Fibroblast of skin of left quadriceps (primary cell): ENCODE measurements at regions not wholly inside any gene's neighbourhood (a gene's known extent, or its start where the extent isn't known, plus 50 kb on each side); places are given as distances from the start of the nearest gene placed in this dataset.
"Not testable (repeated sequence)": the region's sequence is repeated elsewhere in the genome, so short reads cannot be mapped to it uniquely, and the experiment has no call there.

ENCODE experiments used
- DNase-seq, 2 experiments: peaks; one replicate each; pipeline ENCODE4 v3.0.0-alpha.2; 2013; ENCODE audit warnings: low read depth in 2 of 2

DNA sequence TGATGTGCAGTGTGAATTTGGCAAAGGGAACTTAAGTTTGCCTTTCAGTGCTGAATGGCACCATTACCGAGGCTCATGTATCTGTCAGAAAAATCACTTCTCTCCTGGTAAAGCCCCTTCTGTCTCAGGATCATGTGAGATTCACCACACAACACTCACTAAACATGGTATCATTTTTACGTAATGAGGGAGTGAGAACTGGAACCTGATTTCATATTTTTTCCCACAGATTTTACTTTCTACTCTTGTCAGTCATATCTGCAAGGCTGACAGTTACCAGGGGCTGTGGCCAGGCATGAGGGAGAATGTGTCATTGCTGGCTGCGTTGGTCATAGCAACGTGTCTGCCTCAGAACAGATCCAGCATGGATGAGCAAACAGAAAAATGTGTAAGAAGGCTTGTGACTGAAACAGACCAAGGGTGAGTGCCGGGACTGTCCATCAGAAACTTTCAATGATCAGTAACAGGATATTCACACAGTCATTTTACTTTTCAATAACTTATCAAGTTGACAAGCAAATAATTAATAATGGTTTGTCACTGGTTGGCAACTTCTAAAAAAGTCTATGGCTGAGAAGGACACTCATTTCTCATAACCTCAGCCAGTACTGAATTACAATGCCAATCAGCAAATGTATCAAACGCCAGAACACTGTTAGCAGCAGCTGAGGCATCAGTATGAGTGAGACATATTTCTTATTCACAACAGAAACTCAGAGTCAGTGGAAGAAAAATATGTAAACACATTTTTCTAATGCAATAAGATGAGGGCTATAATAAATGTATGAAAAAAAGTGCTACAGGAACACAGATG is 100.5 kb downstream of the CDC42EP3 start:
- no peak for DNase-seq

DNA sequence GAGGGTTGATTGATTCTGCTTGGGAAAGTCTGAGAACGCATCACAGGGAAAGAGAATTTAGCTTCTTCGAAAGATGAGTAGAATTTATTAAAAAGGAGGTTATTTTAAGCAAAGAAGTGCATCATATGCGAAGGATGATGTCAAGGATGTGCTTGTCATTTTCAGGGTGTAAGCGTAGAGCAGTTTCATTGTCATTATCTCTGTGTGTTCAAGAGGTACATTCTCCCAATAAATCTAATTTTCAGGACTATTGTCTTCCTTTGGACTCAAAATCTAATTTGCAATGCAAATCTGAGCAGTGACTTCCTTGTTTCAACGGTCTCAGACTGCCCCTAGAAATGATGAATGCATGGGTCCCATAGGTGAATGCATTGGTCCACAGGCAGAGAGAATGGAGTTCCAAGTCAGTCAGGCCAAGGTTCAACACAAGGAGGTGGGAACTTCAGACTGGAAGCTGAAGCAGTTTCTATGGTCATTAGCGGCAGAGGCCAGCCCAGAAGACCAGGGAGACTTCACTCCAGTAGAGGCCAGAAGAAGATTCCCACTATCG is 99.8 kb downstream of the CDC42EP3 start:
- no peak for DNase-seq

DNA sequence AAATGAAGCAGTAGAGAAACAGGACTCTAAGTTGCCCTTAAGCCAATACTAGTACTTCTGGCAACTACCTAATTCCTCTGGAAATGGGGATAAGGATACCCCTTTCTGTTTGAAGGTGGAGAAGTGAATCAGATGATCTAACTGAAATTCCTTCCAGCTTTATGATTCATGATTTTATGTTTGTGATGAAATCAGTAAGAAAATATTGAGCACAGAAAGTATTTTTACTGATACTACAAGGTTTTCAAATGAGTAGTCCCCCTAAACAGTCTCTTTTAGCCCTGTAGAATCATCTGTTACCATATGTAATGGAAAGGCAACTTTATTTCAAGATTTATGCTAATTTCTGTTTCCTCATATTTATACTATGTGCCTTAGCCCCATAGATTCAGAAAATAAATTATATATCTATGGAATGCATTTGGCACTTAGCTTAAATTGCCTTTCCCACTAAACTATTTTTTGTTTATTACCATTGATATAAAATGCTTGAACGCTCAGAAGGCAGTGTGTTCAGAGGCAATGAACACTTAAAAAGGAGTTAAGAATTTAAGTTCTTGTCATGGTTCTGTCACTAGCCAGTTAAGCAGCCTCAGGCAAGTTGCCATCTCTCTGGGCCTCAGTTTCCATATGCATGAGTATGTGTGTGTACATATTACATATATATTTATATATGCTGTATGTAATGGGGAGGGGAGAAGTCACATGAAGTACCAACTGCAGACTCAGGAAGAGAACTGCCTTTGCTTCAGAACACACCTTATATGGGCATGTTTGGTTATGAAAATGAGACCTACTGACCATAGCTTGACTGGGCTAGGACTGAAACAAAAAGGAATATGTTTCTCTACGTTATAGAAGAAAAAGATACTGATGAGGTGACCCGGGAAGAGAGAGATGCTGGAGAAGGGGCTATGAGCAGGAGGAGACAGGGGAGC is 97.7 kb downstream of the CDC42EP3 start:
- DNase-seq: peak; percentile 59 to 68

DNA sequence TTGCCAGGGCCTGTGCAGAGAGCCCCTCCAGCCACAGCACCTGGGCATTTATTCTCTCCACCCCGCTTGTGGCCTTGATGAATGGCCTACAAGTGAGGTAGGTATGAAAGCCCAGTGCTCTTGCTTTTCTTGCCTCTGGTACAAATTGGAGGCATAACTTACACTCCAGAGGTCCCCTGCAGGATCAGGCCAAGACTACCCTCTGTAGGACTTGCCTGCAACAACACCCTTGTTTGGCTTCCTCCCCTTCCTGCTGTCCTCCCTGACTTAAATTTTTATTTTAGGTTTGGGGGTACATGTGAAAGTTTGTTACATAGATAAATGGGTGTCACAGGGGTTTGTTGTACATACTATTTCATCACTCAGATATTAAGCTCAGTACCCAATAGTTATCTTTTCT is 95.7 kb downstream of the CDC42EP3 start:
- DNase-seq: no peak

DNA sequence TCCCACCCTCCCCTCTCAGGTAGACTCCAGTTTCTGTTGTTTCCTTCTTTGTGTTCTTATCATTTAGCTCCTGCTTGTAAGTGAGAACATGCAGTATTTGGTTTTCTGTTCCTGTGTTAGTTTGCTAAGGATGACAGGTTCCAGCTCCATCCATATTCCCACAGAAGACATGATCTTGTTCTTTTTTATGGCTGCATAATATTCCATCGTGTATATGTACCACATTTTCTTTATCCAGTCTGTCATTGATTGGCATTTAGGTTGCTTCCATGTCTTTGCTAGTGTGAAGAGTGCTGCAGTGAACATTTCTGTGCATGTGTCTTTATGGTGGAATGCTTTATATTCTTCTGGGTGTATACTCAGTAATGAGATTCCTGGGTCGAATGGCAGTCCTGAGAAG is 95.2 kb downstream of the CDC42EP3 start:
- DNase-seq: not testable (repeated sequence)

DNA sequence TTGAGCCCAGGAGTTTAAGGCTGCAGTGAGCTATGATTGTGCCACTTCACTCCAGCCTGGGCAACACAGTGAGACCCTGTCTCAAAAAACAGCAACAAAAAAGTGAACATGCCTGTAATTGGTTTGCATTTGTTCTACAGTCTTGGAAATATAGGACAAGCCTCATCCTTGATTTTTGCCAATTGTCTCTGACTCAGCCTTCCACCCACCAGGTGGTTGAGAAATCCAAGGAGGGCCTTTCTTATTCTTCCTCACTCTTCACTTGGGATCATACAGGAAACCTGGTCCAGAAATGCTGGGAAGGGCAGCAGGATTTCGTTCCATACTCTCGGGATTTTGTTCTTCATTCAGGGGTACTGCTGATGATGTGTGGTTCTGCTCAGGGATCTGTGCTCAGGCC is 94.6 kb downstream of the CDC42EP3 start:
- DNase-seq: no peak

DNA sequence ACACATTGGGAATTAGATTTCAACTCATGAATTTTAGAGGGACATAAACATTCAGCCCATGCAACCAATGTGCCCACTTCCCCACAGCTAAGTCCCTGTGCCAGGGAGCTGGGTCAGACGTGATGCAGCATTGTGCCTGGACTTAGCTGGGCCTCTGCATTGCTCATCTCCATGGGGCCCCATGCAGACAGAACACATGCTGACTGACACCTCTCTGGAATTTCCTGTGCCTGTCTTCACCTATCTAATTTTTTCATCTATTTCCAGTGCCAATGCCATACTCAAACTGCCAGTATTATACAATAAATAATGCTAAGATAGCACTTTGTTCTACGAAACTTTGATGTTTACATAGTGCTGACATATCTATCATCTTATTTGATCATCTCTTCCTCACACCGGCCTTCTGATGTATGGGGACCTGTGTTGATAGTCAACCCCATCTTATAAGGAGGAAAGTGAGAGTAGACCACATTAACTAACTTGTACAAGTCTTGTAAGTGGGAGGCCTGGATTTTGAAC is 92.2 kb downstream of the CDC42EP3 start:
- DNase-seq: no peak

DNA sequence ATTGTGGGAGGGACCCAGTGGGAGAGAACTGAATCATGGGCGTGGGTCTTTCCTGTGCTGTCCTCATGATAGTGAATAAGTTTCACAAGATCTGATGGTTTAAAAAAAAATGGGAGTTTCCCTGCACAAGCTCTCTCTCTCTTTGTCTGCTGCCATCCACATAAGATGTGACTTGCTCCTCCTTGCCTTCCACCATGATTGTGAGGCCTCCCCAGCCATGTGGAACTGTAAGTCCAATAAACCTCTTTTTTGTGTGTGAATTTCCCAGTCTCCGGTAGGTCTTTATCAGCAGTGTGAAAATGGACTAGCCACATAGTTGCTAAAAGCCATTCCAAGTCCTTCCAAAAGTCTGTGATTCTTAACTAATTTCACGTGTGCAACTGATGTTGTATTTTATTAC is 91.5 kb downstream of the CDC42EP3 start:
- not testable (repeated sequence) for DNase-seq

DNA sequence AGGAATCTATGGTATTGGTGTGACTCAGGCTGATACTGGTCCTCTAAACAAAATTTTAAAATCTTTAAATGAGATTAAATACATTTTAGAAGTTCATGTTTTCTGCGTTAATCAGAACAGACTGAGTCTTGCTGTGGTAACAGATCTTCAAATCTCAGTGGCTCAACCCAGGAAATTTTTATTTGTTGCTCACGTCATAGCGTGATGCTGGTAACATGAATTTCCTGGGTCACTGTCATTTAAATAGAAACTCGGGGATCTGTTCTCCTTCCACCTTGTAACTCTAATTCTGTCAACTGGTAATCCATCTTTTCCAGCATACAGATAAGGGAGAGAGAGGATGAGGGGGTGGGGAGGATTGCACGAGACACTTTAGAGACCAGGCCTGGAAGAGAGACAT is 90.0 kb downstream of the CDC42EP3 start:
- DNase-seq: no peak

DNA sequence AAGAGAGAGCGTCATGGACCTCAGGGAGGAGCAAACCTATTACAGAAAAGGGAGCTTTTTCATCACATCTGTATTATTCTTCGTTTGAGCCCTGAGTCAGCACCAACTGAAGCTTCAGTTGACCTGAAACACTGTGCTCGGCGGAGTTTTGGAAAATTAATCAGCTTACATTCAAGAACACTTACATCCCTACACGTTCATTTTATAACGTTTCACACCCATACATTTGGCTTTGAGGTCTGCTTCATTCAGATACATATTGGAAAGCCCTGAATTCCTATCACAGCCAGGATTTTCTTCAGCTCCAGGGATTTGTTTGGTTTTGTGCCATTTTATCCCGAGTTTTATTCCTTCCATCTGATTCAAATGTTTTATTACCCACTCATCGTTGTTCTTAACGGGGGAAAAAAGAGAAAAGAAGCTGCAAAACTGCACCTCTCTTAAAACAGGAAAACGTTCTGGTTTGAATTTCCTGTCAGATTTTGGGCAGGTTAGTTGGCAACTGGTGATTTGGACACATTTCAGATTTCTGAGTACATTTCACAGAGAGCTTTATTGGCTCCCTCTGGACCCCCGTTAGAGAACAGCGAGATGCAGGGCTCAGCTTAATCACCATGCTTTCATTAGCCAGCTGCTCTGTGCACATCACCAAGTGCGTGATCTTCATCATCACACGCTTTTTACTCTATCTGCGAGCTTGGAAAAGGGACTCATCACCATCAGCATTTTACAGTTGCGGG is 88.8 kb downstream of the CDC42EP3 start:
- DNase-seq: no peak

DNA sequence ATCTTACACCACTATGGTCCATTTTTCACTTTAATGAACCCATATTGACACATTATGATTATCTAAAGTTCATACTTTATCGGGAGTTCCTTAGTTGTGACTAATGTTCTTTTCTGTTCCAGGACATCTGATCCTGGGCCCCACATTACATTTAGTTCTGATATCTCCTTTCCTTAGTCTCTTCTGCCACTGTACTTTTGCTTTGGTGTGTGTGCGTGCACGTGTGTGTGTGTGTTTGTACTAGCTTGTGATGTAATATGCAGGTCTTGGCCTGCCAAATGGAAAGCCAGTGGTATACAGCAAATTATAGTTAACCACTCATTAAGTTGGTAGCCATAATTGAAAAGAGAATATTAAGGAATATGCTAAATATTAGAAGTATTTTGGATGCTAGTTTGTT is 88.0 kb downstream of the CDC42EP3 start:
- no peak for DNase-seq

DNA sequence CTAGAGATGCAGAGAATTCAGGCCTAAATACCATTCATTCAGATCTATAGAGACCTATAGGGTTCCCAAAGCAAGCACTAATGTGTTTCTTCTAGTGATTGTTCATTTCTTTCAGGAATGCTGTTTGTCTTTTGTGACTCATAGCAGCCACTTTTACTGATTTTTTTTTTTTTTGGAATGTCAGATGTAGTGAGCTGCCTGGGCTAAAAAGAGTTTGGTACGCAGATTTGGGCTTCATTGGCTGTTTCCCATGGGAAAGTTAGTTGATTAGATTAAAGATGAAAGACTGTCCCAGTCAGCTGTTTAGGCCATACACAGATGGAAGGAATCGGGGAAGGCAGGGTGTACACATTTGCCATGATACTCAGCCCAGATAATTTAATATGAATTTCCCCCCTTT is 87.6 kb downstream of the CDC42EP3 start:
- peak; percentile 58 for DNase-seq

DNA sequence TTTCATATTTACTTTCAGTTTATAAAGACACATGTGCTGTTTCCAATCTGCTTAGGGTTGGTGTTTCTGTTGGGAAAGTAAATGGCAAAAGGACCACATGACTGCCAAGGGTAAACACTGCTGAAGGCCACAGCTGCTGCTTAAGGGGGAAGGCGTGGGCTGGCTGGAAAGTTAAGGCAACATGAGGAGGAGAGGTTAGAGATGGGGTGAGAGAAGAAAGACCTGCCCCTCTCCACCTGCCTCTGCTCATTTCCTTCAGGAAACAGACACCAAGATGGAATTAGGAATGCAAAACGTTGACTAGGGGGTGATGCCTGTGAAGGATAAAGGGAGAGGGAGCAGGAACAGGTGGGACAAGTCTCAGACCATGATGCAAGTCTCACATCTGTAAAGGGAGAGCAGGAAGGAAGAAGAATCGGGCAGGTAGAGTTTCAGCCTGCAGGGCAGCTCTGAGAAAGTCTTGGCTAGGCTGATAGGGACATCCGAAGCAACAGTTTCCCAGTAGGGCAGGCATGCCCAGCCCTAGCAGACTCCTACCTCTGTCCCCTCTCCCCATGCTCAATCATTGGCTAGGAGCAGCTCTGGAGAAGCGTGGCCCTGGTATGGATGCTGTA is 86.0 kb downstream of the CDC42EP3 start:
- no peak for DNase-seq

DNA sequence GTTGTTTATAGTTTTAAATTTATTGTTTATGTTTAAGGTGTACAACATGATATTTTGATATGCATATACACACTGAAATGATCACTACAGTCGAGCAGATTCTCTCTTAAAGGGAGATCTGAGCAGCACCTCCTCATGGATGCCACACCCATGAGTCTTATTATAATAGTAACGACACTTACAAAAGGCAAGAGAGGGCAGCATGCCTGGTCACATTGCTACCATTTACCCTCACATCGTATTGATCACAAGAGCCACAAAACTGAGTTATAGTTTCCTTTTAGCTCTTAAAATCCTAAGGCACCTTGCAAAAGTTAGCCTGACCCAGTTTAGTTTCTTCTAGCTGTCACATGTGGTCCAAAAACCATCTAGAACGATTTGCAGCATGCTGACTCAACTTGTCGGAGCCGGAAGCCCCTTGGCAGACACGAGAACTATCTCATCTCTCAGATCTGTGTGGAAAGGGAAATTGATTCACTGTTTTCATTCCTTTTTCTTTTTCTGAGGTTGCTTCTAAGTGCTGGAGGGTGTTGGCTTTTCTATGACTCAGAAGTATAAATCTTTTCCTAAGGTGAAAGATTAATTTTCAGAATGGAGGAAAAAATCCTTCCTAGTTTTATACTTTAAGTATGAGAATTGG is 85.3 kb downstream of the CDC42EP3 start:
- peak; percentile 88 to 90 for DNase-seq

DNA sequence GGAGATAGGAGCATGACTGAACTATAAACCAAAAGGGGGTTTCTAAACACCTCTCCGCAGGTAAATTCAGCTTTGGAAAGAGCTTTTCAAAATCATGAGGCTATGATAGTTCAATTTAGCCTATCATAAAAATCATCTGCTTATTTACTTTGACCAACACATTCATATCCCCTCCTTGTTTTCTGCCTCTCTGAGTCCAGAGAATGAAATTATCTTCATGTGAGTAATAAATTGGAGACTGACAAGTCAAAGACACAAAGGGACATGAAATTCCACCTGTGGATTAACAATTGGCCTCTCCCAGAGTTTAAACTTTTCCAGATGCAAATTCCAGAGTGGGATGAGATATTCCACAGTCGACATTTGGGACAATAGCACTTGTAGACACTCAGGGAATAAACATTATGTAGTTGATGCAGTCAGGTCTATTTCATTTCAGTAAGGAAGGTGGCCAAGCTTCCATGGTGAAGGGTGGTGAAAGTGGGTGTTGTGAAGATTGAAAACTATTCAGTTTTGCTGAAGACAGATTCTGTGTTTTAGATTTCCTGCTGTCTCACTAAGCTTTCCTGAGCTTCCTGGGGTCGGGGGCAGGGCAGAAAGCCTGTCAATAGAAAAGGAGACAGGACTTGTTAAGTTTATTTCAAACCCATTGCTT is 84.7 kb downstream of the CDC42EP3 start:
- DNase-seq: no peak

DNA sequence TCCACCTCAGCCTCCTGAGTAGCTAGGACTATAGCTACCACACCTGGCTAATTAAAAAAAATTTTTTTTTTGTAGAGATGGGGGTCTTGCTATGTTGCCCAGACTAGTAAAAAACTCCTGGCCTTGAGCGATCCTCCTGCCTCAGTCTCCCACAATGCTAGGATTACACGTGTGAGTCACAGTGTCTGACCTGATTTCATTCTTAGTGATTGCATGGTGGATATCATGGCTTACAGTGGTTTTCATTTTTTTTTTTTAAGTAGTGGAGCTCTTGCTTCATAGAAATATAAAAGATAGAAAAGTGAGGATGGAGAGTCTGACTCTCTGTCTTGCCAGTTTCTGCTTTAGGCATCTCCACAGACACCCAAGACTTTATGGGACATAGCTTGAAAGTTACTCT is 83.6 kb downstream of the CDC42EP3 start:
- DNase-seq: no peak

DNA sequence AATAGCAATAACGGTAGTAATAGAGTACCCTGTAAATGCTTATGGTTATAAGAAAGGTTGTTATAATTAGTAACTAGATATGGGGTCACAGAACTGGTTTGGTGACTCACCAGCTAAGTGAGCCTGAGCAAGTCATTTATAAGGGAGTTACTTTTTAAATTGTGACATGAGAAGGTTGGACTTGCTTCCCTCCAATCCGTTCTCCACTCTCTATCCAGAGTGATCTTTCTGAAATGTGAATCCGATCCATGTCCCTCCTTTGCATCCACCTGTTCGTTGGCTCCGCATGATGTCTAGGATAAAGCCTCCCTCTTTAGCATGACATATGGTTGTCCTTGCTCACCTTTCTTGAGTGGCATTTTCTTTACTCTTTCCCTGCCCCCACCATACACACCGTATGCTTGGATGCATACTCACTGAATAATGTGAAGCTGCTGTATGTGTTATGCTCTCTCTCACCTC is 83.1 kb downstream of the CDC42EP3 start:
- no peak for DNase-seq

DNA sequence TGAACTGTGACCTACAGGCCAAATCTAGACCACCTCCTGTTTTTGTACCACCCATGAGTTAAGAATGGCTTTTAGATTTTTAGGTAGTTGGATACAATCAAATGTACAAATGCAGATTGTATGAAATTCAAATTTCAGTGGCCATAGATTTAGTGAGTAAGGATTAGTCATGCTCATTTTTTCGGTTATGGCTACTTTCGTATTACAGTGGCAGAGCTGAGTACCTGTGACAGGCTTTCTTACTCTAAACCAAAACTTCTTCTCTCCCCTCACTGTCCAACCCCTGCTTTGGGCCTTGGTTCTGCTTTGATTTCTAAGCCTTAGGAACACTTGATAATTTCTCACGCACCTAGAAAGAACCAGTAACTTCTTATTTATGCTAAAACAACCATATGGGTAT is 82.1 kb downstream of the CDC42EP3 start:
- no peak for DNase-seq

DNA sequence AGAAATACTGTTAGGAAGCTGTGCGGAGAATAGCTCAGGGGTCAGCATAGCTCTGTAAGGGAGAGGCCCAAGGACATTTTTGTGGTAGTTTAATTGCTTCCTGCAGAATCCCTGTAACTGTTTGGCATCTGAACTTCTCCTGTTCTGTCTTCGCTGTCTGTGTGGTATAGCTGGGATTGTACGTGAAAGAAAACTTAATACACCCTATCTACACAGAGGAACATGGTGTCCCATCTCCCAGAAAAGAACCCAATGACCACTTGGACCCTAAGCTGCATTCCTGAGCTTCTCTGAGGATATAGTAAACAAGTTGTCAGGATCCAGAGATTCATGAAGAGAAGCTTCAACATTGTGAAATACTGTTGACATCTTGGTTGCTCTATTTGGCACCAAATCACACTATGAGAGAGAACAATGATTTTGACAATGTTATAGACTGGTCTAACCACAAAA is 81.3 kb downstream of the CDC42EP3 start:
- DNase-seq: peak; percentile 72 to 79
